H1 (cell line): ENCODE measurements at regions not wholly inside any gene's neighbourhood (a gene's known extent, or its start where the extent isn't known, plus 50 kb on each side); places are given as distances from the start of the nearest gene placed in this dataset.

Source experiments
- ATF3 ChIP-seq: IDR thresholded peaks from 2 replicates; pipeline ENCODE4 v1.6.1; 2011; ENCODE audit warnings: low read depth, mild to moderate bottlenecking, low read length; ENCODE audit not compliant: insufficient read depth
- CHD7 ChIP-seq: fragments of 300-600 bp; sonication (generic); IDR thresholded peaks from 2 replicates; pipeline ENCODE4 v1.7.1; 2012; ENCODE audit warnings: low read length, moderate library complexity, mild to moderate bottlenecking, inconsistent platforms; ENCODE audit not compliant: insufficient replicate concordance
- EZH2 ChIP-seq: fragments of 200-600 bp; sonication (generic); IDR thresholded peaks from 2 replicates; pipeline ENCODE4 v1.7.1; 2012; ENCODE audit warnings: low read depth, mild to moderate bottlenecking, moderate library complexity, low read length, inconsistent platforms; ENCODE audit not compliant: severe bottlenecking
- GTF2F1 ChIP-seq: IDR thresholded peaks from 2 replicates; pipeline ENCODE4 v1.6.1; 2012; ENCODE audit warnings: low read depth, low read length, improper control_type of control experiment, borderline replicate concordance
- HDAC6 ChIP-seq: IDR thresholded peaks from one replicate; pipeline ENCODE4 v1.7.1; 2012; ENCODE audit warnings: low read depth, mild to moderate bottlenecking, inconsistent platforms, low read length, moderate library complexity
- POLR2A ChIP-seq, 2 experiments: IDR thresholded peaks; 1 replicate in 1 of 2; 2 replicates in 1 of 2; pipeline ENCODE4 v1.6.1; 2011; ENCODE audit warnings: low read depth in 2 of 2, low read length in 2 of 2, mild to moderate bottlenecking in 2 of 2; ENCODE audit errors: control extremely low read depth in 1 of 2
- POLR2AphosphoS5 ChIP-seq: IDR thresholded peaks from 2 replicates; pipeline ENCODE4 v1.6.1; 2011; ENCODE audit warnings: low read depth, low read length
- RFX5 ChIP-seq: IDR thresholded peaks from 2 replicates; pipeline ENCODE4 v1.6.1; 2011; ENCODE audit warnings: low read depth, low read length, improper control_type of control experiment, borderline replicate concordance
- SAP30 ChIP-seq: fragments of 300-600 bp; sonication (generic); IDR thresholded peaks from 2 replicates; pipeline ENCODE4 v1.7.1; 2012; ENCODE audit warnings: low read length, moderate library complexity, mild to moderate bottlenecking, inconsistent platforms; ENCODE audit not compliant: insufficient read depth, insufficient replicate concordance
- SRF ChIP-seq: IDR thresholded peaks from 2 replicates; pipeline ENCODE4 v1.6.1; 2011; ENCODE audit warnings: mild to moderate bottlenecking, low read depth, low read length, moderate library complexity
- TBP ChIP-seq: IDR thresholded peaks from 2 replicates; pipeline ENCODE4 v1.6.1; 2011; ENCODE audit warnings: low read depth, low read length, improper control_type of control experiment
- TEAD4 ChIP-seq: IDR thresholded peaks from 2 replicates; pipeline ENCODE4 v1.6.1; 2012; ENCODE audit warnings: low read depth, low read length, inconsistent platforms, mixed read lengths

GRCh38 chr2:83887757-83888156 lies 571.3 kb downstream of the SUCLG1 start (continued):
- TF ChIP-seq CHD7 = no peak
- no peak for TF ChIP-seq SRF
- no peak for TF ChIP-seq POLR2AphosphoS5
- no peak for TF ChIP-seq ATF3
- TF ChIP-seq GTF2F1 = no peak
- TF ChIP-seq POLR2A (IDR thresholded peaks at IDR 0.05; ENCODE audit: control extremely low read depth in 1 of 2, low read depth in 2 of 2, low read length in 2 of 2) = no peak
- TF ChIP-seq HDAC6 = no peak
- no peak for TF ChIP-seq TBP
- no peak for TF ChIP-seq RFX5
- no peak for TF ChIP-seq TEAD4
- TF ChIP-seq EZH2 = no peak
- TF ChIP-seq SAP30 = no peak
